Fibroblast of the conjunctiva (primary cell): ENCODE measurements at regions not wholly inside any gene's neighbourhood (a gene's known extent, or its start where the extent isn't known, plus 50 kb on each side); places are given as distances from the start of the nearest gene placed in this dataset.

Experiments
- DNase-seq: peaks from one replicate; pipeline ENCODE4 v3.0.0-alpha.2; 2010; ENCODE audit warnings: low read depth

DNA sequence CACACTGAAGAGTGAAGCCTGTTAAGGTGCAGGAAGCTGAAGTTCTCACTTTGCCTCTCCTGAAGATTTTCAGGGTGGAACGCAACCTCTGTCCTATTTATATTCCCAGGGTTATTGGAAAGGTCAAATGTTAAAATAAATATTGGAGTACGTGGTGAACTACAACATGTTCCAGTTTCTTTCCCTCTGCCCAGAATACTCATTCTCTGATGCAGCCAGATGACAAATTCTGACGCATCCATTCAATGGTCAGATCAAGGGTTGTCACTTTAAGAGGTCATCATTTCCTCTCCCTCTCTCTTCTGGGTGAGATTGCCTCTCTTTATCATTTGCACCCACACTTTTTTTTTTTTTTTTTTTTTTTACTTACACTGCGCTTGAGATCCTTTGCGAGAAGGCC is 277.1 kb downstream of the BRINP1 start:
- no peak for DNase-seq

DNA sequence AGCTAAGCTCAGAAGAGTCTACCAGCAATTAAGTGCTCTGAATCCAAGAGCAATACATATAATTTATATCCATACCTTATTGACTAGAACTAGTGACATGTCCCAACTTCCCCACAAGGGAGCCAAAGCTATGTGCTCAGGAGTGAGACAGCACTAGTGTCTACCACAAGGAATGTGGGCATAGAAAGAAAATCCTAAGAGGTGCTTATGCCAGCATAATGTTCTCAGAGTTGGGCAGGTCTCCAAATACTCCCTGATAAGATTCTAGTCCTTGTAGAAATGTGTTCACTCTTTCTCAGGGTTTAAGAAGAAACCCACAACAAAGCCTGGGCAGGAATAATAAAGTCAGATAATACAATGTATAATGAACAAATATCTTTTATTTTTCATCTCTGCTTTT is 275.1 kb downstream of the BRINP1 start:
- DNase-seq = no peak

DNA sequence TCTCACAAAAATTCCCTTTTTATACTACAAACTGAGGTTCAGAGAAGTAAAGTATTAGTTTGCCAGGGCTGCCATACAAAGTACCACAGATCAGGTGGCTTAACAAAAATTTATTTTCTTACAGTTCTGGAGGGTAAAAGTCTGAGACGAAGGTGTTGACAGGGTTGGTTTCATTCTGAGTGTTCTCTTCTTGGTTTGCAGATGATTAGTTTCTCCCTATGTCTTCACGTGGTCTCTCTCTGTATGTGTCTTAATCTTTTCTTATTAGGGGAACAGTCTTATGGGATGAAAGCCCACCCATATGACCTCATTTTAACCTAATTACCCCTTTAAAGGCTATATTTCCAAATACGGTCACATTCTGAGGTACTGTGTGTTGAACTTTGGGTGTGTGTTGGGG is 274.2 kb downstream of the BRINP1 start:
- DNase-seq = no peak

DNA sequence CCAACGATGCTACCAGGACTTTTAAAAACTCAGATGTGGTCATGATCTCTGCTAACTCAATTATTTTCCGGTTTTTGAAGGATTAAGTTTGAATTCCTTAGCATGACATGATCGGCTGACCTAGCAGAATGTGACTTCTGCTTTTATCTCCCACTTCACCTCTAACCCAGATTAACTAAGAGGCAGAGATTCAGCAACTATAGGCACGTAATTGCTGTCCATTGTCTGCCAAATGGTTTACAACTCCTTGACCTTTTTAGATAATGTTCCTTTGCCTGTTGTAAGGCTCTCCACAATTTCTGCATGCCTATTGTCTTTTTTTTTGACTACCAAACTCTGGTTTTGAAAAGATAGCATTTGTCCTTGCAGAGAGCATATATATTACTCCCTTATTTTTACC is 268.2 kb downstream of the BRINP1 start:
- DNase-seq = no peak

DNA sequence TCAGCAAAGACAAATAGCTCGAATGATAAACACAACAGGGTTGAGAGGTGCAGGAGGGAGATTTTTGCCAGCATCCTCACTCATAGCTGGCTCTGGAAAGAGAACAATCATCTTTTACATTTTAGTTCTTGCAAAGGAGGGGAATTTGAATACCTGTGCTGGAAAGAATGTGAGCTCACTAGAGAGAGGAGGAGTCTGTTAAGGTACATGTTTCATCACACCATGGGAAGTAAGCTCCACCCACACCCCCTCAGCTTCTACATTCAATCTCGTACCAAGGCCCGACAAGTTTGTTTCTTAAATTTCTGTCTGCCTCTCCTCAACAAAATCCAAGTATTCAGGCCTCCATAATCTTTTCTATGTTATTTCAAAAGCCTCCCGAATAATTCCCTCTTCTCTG is 254.6 kb downstream of the BRINP1 start:
- DNase-seq = no peak
